GM03348 (cell line): ENCODE measurements at regions not wholly inside any gene's neighbourhood (a gene's known extent, or its start where the extent isn't known, plus 50 kb on each side); places are given as distances from the start of the nearest gene placed in this dataset.
"Not testable (repeated sequence)": the region's sequence is repeated elsewhere in the genome, so short reads cannot be mapped to it uniquely, and the experiment has no call there.

Experiments
- DNase-seq: peaks from one replicate; pipeline ENCODE4 v3.0.0; 2012; ENCODE audit warnings: low spot score

DNA sequence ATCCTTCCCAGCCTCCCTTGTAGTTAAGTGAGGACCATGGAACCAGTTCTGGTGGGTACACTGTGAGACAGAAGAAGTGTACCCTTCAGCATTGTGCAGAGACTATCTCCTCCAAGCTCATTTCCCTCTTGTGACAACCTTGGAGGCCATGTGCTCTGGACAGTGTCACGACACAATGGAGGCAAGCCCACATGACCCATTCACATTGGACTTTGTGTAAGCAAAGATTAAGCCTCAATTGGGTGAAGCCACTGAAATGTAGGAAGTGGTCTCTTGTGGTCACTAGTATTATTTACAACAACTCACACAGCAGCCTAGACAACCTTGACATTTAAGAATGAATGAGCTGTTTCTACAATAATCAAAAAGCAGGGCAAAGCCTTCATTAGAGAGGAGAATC, 124.2 kb downstream of the INHBA start:
- no peak for DNase-seq

DNA sequence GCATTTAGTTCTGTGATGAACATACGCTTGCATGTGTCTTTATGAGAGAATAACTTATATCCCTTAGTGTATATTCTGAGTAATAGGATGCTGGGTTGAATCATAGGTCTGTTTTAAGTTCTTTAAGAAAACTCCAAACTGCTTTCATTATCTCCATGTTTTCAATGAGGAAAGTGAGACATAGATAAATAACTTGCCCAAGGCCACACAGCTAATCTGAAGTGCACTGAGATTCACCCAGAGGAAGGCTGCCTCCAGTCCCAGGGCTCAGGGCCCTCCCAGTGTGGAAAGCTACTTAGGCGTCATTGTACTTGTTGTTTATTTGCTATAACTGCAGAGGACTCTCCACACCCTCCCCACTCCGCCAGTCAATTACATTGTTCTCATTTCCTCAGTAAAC, 126.7 kb downstream of the INHBA start:
- DNase-seq: no peak

DNA sequence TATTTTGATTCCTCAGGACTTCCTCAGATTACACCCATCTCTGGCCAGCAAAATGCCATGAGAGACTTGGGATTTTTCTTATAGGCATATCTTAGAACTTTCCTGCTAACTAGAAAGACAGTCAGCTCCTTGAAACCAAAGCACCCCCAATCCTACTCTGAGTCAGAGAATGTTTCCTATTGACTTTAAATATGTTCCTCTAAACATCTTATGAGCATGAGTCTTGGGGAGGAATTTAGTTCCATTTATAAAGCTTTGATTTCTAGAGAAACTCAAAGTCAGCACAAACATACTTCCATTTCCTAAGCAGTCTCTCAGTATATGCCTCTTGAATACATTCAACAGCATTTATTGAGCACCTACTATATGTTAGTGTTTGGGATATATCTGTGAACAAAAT, 128.5 kb downstream of the INHBA start:
- DNase-seq: peak; percentile 40

DNA sequence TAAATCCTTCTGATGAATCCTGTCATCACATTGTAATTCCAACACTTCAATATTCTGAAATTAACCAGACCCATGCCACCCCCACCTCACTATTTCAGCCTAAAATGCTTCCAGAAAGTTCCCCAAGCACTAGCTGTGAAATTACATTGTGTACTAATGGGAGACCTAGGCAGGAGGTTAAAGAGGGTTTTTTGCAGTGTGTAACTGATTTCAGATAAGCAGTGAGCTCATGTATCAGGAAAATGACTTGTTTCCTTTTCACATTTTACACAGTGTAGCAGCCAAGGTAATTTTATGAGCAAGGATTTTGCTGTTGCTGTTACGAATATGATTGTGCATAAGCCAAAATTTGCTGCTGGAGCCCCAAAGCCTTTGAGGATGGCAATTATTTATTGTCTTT, 129.0 kb downstream of the INHBA start:
- no peak for DNase-seq

DNA sequence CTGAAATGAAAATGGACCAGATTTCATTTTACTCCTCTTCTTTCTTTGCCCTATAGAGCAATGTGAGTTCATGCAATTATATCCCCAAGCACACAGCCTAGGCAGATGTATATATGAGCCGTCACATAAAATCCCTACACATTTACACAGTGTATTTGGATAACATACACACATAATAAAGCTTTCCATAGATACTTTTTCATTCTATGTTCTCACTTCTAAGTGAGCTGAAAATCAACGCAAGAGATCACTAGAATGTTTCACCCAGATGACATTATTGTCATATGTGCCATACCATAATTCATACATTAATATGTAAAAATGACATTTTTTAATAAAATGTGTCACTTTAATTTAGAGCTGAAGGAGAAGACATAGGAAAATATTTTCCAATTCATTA, 129.4 kb downstream of the INHBA start:
- DNase-seq: no peak

DNA sequence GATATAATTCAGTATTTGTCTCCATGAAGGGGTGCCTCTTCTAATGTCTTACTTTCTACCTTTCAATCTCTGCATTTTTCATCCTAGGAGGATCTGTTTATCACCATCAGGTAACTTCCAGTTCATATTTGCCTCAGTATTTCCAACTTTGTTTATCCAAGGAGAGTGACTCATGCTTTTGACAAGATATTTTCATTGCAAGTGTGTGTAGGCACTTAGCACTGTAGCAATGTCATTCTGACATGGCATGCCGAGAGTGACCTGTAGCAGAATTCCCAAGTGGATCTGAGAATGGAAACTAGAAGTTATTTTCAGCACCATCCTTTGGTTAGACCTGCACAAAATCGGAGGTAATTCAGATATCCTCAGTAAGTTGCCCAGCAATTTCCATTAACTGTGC, 129.9 kb downstream of the INHBA start:
- DNase-seq: no peak

DNA sequence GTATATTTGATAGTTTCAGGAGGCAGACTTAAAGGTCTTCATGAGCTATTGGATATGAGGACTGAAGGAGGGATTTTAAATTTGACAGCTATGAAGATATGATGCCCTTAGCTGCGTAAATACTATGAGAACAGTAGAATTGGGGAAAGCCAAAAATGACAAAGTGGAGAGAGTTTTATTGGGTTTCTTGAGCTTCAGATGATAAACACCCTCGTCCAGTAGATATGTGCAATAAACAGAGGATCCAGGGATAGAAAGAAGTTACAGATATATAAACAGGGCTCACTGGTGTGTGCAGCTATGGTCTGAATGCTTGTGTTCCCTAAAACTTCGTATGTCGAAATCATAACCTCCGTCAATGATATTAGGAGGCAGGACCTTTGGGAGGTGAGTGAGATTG, 131.3 kb downstream of the INHBA start:
- no peak for DNase-seq

DNA sequence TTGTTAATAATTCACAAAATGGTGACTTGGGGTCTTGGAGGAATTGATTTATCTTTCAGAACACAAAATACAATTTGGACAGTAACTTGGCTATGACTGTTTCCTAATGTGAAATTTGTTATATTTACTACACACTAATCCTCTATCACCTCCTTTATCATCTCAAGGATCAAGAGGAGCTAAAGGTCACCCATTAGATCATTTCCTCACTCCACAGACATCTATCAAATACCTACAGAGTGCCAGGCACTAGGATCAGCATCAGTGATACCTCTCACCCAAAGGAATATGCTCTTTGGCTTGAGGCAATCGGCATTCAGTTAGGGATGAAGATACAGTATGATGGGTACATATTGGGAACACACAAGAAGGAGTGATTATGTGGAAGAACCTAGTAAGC, 132.1 kb downstream of the INHBA start:
- DNase-seq: no peak

DNA sequence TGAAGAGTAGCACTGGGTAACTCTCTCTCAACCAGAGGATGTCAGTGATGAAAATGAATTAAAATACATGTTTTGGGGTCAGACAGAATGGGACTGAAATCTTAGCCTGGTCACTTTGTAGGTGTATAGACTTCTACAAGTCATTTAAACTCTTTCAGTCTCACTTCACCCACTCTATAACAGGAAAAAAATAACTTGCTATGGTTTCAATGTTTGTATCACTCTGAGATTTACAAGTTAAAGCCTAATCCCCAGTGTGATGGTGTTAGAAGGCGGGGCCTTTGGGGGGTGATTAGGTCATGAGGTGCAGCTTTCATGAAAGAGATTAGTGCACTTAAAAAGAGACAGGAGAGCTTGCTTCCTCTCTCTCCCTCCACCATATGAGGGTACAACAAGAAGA, 134.8 kb downstream of the INHBA start:
- no peak for DNase-seq

DNA sequence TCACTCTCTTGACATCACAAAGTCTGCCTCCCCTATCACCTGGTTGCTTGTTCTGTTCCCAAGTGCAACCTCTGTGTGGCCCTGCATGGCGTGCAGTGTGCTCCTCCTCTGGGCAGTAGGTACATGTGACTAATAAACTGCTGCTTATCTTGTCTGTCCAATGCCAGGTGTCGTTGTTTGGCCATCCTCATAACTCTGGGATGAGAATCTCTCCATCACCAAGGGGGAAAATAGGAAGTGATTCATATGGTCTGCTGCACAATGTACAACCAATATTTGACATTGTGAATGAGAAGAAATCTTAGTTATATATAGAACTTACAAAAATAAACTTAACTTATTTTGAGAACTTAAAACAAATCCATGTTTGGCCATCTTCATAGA, 135.2 kb downstream of the INHBA start:
- no peak for DNase-seq

DNA sequence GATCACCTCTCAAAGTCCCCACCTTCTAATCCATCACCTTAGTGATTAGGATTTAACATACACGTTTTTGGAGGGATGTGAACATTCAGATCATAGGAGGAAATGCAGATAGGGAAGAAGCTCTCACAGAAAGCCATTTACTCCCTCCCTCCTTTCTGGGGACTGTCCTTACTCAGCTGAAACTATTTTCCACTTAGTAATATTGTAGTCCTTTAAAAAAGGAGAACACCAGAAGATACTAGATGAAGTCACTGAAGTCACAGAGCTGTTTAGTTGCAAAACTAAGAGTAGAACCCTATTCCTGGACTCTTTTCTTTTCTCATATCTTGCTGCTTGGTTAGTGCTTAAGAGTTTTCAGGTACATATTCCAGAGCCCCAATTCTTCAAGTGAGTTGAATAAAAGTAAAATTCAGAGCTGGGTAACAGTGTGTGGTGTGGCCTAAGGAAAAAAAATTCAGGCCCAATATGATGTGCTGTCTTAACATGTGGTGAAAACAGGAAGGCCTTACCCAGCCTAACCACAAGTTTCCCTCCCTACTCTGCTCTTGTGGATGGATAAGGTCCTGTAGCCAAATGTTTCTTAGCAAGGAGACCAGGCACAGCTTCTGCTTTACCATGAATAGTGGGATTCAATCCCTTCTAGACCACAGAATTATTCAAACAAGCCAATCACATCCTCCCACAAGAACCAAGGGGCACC, 135.7 kb downstream of the INHBA start:
- DNase-seq: no peak

DNA sequence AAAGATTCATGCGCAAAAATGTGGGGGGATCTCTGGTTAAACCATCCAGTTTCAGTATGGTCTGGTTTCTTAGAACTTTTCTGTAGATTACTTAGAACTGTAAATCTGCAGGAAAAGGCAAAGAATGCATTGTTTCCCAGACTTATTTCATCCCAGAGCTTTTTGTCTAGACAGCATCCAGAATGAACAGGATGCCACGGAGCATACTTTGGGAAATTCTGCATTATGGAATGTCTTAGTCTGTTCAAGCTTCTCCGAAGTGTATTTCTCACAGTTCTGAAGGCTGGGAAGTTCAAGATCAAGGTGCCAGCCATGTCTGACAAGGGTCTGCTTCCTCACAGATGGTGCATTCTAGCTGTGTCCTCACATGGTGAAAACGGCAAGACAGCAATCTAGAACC, 136.3 kb downstream of the INHBA start:
- no peak for DNase-seq

DNA sequence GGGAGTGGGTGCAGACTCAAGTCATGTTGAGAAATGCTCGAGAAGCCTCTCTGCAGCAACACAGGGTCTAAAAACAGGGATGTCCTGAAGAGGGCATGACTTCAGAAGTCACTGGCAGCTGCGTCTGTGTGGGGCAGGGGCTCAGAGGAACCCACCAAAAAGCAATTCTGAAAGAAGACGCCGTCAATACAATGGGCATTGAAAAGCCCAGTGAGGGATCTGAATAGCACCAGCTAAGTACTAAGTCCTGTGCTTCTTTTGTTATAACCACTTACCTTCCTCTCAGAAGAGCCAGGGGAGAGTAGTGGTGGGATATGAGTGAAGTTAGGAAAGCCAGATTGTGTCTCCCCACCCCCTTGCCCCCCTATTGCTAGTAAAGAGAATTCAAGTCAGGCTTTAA, 137.2 kb downstream of the INHBA start:
- DNase-seq: no peak

DNA sequence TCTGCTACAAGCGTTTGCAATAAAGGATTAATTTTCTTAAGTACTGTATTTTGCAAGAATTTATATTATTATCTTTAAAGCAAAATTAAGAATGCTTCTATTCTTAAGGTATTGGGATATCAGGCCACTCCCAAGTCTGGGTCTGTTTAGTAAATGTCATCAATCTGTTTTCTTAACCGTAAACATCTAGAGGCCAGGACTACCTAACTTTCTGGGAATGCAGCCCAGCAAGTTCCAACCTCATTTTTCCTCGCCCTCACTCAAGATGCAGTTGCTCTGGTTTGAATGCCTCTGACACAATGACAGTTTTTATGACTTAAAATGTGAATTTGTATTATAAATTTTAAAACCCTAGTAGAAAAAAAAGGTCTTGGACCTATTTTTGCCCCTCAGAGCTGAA, 143.5 kb downstream of the INHBA start:
- no peak for DNase-seq

DNA sequence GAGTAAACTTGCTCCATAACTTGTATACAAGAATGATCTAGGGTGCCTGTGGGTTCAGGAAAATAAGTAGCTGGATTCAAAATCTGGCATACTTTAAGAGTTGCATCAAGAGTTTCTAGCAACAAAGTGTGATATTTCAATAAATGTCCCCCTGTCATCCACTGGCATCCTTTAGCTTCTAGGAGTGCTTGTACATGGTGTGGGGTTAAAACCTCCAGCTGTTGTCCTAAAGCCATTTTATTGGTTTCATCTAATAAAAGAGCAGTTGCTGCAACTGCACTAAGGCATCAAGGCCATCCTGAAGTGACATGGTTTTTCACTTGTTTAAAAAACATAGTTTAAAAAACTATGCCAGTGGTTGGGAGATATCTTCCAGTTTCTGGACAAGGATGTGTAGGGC, 148.4 kb downstream of the INHBA start:
- DNase-seq: no peak

DNA sequence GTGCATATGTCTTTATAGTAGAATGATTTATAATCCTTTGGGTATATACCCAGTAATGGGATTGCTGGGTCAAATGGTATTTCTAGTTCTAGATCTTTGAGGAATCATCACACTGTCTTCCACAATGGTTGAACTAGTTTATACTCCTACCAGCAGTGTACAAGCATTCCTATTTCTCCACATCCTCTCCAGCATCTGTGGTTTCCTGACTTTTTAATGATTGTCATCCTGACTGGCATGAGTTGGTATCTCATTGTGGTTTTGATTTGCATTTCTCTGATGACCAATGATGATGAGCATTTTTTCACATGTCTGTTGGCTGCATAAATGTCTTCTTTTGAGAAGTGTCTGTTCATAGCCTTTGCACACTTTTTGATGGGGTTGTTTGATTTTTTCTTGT, 152.8 kb downstream of the INHBA start:
- not testable (repeated sequence) for DNase-seq

DNA sequence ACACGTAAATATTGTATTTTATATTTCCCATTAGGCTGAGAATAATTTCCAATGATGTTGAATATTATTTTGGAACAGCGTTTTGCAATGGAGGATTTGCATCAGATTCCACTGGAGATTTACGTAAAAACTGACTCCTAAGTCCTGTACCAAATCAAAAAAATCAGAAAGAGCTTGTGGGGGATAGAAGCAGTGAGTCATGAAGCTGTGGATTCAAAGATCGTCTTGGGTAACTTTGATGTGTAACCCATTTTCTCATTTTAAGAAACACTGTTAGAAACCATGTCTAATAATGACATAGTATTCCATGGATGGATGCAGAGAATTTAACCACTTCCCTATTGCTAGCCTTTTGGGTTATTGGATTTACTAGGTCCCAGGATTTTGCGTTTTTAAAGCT, 158.6 kb downstream of the INHBA start:
- no peak for DNase-seq

DNA sequence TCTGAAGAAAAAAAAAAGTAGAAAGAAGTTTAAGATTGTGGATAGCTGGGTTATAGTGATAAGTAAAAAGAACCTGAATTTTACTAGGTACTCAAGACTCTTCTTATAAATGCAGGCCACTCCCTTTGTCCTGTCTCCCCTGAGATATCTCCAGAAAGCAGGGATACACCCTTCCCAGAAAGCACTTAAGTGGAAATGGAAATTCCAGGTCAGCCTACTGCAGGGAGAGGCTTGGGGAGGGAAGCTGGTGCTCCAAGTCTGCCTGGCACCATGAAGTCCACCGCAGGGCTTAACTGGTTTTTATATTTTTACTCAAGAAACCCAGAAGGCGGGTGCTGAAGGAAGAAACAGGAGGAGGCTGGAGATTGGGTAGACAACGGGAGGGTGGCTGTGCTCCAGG, 162.3 kb downstream of the INHBA start:
- no peak for DNase-seq

DNA sequence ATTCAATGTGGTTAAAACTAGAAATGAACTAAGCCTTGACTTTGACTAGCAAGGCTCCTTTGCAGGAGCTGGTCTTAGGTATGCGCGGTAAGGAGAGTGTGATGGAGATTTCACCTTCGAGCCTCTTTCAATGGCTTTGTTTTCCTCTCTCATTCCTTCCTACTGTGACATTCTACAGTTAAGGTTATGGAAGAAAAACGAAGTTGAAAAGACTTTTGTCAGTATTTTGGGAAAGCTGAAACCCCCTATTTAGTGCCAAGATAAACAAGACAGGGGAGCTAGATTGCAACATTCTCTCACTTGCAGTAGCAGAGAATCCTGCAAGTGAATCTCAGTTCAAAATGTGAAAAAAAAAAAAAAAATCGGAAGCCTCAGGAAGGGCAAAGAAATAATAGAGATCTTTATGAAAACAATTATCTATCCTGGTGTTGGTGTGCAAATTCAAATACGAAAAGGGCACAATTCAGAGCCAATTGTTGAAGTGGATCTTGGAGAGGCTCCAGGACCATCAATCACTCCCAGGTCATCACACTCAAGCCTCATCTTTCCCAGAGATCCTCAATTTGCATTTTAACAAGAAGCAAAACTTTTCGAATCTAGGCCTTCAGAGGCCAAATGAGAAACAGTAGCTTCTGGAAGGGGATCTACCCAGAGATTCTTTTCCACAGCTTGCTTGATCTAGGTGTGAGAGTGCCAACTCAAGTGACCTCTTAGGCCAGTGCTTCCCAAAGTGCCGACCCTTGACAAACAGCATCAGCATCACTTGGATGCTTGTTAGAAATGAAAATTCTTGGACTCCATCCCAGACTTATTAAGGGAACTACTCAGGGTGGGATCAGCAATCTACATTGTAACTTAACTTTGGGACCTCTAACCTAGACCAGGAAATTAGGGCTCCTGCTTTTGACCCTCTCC, 163.8 kb downstream of the INHBA start:
- no peak for DNase-seq

DNA sequence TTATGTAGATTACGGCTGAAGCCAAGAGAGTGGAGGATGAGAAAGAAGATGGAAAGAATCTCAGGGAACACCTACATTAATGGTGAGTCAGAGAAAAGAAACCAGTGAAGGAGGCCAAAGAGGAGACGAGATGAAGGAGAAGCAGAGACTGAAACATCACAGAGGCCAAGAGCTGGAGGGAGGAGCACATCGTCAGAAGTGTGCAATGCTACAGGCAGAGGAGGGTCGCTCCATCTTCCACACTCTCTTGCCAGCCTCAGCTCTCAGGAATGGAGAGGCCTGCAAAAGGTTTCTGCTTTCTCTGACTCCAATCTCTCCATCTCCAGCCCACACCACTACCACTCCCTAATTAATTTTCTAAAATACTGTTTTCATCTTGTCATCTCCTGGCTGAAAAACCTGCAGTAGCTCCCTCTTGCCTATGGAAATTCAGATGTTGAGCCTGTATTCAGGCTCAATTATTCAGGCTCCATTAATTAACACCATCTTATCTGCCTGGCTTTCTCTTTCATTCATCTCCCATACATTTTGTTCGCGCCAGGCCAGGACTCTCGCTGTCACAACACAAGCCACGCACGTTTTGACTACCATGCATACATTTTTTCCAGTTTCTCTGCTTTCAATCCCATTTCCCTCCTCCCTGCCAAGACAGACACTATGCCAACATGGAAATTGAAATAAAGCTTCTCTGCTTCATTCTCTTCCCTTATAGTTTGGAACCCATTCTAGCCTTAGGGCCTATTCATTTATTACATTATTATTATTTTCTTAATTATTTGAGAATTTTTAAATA, 165.8 kb downstream of the INHBA start:
- no peak for DNase-seq

DNA sequence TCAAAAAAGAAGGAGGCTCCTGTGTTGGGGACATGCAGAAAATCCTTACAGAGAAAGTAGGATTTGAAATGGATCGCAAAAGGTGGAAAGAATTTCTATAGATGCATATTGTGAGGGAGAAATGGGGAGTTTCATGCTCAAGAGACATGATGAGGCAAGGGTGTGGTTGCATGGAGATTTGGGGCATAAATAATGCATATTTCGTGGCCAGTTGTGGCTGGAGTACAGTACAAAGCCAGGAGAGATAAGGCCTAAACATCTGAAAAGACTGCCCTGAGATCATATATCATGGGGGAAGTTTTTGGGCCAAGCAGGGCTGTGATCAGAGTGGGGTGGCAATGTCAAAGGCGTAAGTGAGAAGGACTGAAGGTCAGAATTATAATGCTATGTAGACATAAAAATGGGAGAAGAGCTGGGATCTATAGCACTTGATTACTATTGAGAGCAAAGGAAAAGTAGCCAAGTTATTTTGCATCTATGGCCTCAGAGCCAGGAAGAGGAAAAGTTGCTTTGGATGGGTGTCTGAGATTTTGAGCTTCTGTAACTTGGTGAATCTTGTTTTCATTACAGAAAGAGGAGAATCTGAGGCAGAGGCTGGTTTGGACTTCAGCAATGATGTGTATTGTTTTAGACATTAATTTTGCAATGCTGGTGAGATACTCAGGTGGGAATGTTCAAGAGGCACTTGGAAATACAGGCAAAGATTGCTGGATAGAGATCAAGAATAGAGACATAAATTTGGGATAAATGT, 166.6 kb downstream of the INHBA start:
- DNase-seq: no peak

DNA sequence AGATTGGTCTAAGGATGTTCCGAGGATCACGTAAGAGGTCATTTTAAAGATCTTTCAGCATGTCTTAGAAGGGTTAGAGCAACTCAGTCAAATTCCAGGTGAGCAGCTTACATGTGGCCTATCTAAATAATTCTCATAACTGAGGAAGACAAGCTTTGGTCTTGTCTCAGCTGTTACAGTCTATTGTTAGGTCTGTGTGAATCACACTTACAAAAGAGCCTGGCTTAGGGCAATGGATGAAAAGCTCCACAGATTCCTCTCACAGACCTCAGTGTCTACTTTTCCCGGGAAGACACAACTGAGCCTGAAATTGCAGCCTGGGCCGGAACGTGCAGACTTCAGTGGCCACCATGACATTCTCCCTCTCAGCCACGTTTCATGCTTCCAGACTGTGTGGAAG, 173.1 kb downstream of the INHBA start:
- no peak for DNase-seq
